H1 (cell line): ENCODE measurements at regions not wholly inside any gene's neighbourhood (a gene's known extent, or its start where the extent isn't known, plus 50 kb on each side); places are given as distances from the start of the nearest gene placed in this dataset.

Source experiments
- FOSL1 ChIP-seq: IDR thresholded peaks from 2 replicates; pipeline ENCODE4 v1.6.1; 2011; ENCODE audit warnings: mild to moderate bottlenecking, low read depth, low read length, moderate library complexity; ENCODE audit not compliant: insufficient read depth
- HDAC6 ChIP-seq: IDR thresholded peaks from one replicate; pipeline ENCODE4 v1.7.1; 2012; ENCODE audit warnings: low read depth, mild to moderate bottlenecking, inconsistent platforms, low read length, moderate library complexity
- KDM5A ChIP-seq: fragments of 200-600 bp; IDR thresholded peaks from 2 replicates; pipeline ENCODE4 v1.7.1; 2012; ENCODE audit warnings: mild to moderate bottlenecking, low read length, inconsistent platforms, mixed read lengths
- PHF8 ChIP-seq: fragments of 200-600 bp; sonication (generic); conservative IDR thresholded peaks from 2 replicates; pipeline ENCODE4 v1.7.1; 2012; ENCODE audit warnings: low read depth, mild to moderate bottlenecking, inconsistent platforms, low read length, moderate library complexity
- RBBP5 ChIP-seq: IDR thresholded peaks from 2 replicates; pipeline ENCODE4 v1.7.1; 2012; ENCODE audit warnings: low read depth, mild to moderate bottlenecking, inconsistent platforms, low read length, moderate library complexity, borderline replicate concordance
- TF ChIP-seq, protein P1 (sequence below): fragments of 300-600 bp; sonication (generic); IDR thresholded peaks from 2 replicates; pipeline ENCODE4 v1.7.1; 2012; ENCODE audit warnings: low read length, moderate library complexity, mild to moderate bottlenecking, inconsistent platforms; ENCODE audit not compliant: insufficient replicate concordance

DNA sequence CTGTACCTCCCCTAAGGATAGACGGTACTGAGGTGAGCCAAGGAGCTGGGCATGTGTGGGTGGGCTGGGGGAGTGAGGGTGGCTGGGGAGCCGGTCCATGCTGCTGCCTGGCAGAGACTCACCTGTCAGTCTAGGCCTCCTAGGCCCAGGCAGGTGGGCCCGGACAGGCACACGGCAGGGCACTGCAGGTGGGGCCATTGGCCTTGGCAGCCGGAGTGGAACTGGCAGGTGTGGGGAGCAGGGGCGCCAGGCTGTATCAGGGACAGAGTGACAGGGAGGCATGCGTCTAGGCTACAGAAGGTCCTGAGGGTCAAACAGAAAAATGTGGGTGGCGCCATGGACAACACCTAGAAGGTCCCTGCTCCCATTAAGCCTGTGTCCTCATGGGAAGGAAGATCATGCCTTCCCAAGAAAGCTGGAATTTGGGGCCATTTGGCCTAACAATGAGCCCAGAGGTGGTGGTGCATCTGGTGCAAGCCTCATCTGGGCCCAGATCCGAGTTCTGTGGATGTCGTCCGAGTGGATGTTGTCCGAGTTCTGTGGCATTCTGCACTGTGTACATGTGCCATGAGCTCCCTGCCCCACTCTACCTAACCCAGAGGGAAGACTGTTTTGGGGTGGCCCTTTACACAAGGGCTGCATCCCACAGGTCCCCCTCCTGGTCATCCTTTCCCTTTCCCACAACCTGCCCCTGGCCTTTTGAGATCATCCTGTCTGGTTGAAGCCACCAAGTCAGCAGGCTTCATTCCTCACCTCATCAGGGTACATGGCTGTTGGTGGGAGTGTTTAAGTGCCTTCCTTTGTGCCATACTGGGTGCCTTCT, 249.7 kb downstream of the GLI2 start (continued):
- TF ChIP-seq, protein P1, sequence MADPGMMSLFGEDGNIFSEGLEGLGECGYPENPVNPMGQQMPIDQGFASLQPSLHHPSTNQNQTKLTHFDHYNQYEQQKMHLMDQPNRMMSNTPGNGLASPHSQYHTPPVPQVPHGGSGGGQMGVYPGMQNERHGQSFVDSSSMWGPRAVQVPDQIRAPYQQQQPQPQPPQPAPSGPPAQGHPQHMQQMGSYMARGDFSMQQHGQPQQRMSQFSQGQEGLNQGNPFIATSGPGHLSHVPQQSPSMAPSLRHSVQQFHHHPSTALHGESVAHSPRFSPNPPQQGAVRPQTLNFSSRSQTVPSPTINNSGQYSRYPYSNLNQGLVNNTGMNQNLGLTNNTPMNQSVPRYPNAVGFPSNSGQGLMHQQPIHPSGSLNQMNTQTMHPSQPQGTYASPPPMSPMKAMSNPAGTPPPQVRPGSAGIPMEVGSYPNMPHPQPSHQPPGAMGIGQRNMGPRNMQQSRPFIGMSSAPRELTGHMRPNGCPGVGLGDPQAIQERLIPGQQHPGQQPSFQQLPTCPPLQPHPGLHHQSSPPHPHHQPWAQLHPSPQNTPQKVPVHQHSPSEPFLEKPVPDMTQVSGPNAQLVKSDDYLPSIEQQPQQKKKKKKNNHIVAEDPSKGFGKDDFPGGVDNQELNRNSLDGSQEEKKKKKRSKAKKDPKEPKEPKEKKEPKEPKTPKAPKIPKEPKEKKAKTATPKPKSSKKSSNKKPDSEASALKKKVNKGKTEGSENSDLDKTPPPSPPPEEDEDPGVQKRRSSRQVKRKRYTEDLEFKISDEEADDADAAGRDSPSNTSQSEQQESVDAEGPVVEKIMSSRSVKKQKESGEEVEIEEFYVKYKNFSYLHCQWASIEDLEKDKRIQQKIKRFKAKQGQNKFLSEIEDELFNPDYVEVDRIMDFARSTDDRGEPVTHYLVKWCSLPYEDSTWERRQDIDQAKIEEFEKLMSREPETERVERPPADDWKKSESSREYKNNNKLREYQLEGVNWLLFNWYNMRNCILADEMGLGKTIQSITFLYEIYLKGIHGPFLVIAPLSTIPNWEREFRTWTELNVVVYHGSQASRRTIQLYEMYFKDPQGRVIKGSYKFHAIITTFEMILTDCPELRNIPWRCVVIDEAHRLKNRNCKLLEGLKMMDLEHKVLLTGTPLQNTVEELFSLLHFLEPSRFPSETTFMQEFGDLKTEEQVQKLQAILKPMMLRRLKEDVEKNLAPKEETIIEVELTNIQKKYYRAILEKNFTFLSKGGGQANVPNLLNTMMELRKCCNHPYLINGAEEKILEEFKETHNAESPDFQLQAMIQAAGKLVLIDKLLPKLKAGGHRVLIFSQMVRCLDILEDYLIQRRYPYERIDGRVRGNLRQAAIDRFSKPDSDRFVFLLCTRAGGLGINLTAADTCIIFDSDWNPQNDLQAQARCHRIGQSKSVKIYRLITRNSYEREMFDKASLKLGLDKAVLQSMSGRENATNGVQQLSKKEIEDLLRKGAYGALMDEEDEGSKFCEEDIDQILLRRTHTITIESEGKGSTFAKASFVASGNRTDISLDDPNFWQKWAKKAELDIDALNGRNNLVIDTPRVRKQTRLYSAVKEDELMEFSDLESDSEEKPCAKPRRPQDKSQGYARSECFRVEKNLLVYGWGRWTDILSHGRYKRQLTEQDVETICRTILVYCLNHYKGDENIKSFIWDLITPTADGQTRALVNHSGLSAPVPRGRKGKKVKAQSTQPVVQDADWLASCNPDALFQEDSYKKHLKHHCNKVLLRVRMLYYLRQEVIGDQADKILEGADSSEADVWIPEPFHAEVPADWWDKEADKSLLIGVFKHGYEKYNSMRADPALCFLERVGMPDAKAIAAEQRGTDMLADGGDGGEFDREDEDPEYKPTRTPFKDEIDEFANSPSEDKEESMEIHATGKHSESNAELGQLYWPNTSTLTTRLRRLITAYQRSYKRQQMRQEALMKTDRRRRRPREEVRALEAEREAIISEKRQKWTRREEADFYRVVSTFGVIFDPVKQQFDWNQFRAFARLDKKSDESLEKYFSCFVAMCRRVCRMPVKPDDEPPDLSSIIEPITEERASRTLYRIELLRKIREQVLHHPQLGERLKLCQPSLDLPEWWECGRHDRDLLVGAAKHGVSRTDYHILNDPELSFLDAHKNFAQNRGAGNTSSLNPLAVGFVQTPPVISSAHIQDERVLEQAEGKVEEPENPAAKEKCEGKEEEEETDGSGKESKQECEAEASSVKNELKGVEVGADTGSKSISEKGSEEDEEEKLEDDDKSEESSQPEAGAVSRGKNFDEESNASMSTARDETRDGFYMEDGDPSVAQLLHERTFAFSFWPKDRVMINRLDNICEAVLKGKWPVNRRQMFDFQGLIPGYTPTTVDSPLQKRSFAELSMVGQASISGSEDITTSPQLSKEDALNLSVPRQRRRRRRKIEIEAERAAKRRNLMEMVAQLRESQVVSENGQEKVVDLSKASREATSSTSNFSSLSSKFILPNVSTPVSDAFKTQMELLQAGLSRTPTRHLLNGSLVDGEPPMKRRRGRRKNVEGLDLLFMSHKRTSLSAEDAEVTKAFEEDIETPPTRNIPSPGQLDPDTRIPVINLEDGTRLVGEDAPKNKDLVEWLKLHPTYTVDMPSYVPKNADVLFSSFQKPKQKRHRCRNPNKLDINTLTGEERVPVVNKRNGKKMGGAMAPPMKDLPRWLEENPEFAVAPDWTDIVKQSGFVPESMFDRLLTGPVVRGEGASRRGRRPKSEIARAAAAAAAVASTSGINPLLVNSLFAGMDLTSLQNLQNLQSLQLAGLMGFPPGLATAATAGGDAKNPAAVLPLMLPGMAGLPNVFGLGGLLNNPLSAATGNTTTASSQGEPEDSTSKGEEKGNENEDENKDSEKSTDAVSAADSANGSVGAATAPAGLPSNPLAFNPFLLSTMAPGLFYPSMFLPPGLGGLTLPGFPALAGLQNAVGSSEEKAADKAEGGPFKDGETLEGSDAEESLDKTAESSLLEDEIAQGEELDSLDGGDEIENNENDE = no peak
- TF ChIP-seq KDM5A (no peak), FOSL1 (no peak), RBBP5 (no peak), PHF8 (no peak), HDAC6 (no peak)
